GM12875 (cell line): ENCODE measurements at regions not wholly inside any gene's neighbourhood (a gene's known extent, or its start where the extent isn't known, plus 50 kb on each side); places are given as distances from the start of the nearest gene placed in this dataset.

Experiments
- H3K4me3 ChIP-seq: one replicate; pipeline ENCODE4 v1.5.1; 2011; ENCODE audit warnings: low read depth, low read length, control low read depth
- CTCF ChIP-seq: IDR thresholded peaks from 2 replicates; pipeline ENCODE4 v1.5.1; 2011; ENCODE audit warnings: low read depth, mild to moderate bottlenecking, control low read depth, inconsistent platforms, low read length, moderate library complexity, borderline replicate concordance; ENCODE audit not compliant: insufficient read depth

GRCh38 chr12:107845226-107845979 is 70.9 kb downstream of the ASCL4 start:
- no peak for TF ChIP-seq CTCF
- no peak overlapping the region for H3K4me3 ChIP-seq

- no peak for TF ChIP-seq CTCF
- H3K4me3 ChIP-seq = no peak overlapping the region
Measured at GRCh38 chr12:107845980-107846659, 71.6 kb downstream of the ASCL4 start.

- no peak for TF ChIP-seq CTCF
- no peak overlapping the region for H3K4me3 ChIP-seq
Measured at GRCh38 chr12:107847430-107847829, 72.9 kb downstream of the ASCL4 start.

GRCh38 chr12:107847830-107848229 is 73.3 kb downstream of the ASCL4 start:
- H3K4me3 ChIP-seq = no peak overlapping the region
- TF ChIP-seq CTCF = no peak

- H3K4me3 ChIP-seq = no peak overlapping the region
- no peak for TF ChIP-seq CTCF
Measured at GRCh38 chr12:107853479-107853878, 79.0 kb downstream of the ASCL4 start.

- no peak overlapping the region for H3K4me3 ChIP-seq
- no peak for TF ChIP-seq CTCF
Measured at GRCh38 chr12:107855471-107855870, 81.0 kb downstream of the ASCL4 start.

- H3K4me3 ChIP-seq = no peak overlapping the region
- no peak for TF ChIP-seq CTCF
Measured at GRCh38 chr12:107856096-107856495, 81.6 kb downstream of the ASCL4 start.
